ENCODE measurements at regions not wholly inside any gene's neighbourhood (a gene's known extent, or its start where the extent isn't known, plus 50 kb on each side); places are given as distances from the start of the nearest gene placed in this dataset.

- H3K27ac Mint-ChIP-seq = no peak overlapping the region
- no peak for DNase-seq
- no peak for ATAC-seq (replicated peaks)
- no peaks in the 10 kb centered on the region for H3K27me3 Mint-ChIP-seq
- H3K4me3 Mint-ChIP-seq = no peak overlapping the region
- H3K9me3 Mint-ChIP-seq = peaks cover 0 to 2% of the 10 kb centered on the region in 2 donors
- H3K36me3 Mint-ChIP-seq (ENCODE audit: insufficient read depth) = no peaks in the 10 kb centered on the region
- H3K4me1 Mint-ChIP-seq (ENCODE audit: low read depth in 2 of 2) = no peaks in the 10 kb centered on the region
Observed at GRCh38 chr9:1637401-1637800, 377.7 kb upstream of the SMARCA2 start.

- Mint-ChIP-seq H3K27ac (no peak overlapping the region), H3K4me1 (ENCODE audit: low read depth in 2 of 2) (no peaks in the 10 kb centered on the region), H3K4me3 (no peak overlapping the region), H3K27me3 (no peaks in the 10 kb centered on the region), H3K36me3 (ENCODE audit: insufficient read depth) (no peaks in the 10 kb centered on the region), H3K9me3 (peaks cover 0 to 2% of the 10 kb centered on the region in 2 donors)
- ATAC-seq (replicated peaks) = no peak
- DNase-seq = no peak
Observed at GRCh38 chr9:1639166-1639565, 376.0 kb upstream of the SMARCA2 start.

GRCh38 chr9:1647776-1648175, 367.4 kb upstream of the SMARCA2 start:
- Mint-ChIP-seq H3K27me3 (peaks cover 0 to 9% of the 10 kb centered on the region in 2 donors), H3K4me1 (ENCODE audit: low read depth in 2 of 2) (no peaks in the 10 kb centered on the region), H3K36me3 (ENCODE audit: insufficient read depth) (no peaks in the 10 kb centered on the region), H3K9me3 (no peaks in the 10 kb centered on the region), H3K27ac (no peak overlapping the region), H3K4me3 (no peak overlapping the region)
- ATAC-seq (replicated peaks) (no peak), DNase-seq (no peak)

- H3K9me3 Mint-ChIP-seq = no peaks in the 10 kb centered on the region
- no peak overlapping the region for H3K4me3 Mint-ChIP-seq
- peaks cover 4 to 14% of the 10 kb centered on the region in 2 donors for H3K27me3 Mint-ChIP-seq
- ATAC-seq (replicated peaks) (no peak), DNase-seq (no peak)
- H3K36me3 Mint-ChIP-seq (ENCODE audit: insufficient read depth) = no peaks in the 10 kb centered on the region
- H3K4me1 Mint-ChIP-seq (ENCODE audit: low read depth in 2 of 2) = no peaks in the 10 kb centered on the region
- no peak overlapping the region for H3K27ac Mint-ChIP-seq
Observed at GRCh38 chr9:1653282-1653681, 361.9 kb upstream of the SMARCA2 start.

DNA sequence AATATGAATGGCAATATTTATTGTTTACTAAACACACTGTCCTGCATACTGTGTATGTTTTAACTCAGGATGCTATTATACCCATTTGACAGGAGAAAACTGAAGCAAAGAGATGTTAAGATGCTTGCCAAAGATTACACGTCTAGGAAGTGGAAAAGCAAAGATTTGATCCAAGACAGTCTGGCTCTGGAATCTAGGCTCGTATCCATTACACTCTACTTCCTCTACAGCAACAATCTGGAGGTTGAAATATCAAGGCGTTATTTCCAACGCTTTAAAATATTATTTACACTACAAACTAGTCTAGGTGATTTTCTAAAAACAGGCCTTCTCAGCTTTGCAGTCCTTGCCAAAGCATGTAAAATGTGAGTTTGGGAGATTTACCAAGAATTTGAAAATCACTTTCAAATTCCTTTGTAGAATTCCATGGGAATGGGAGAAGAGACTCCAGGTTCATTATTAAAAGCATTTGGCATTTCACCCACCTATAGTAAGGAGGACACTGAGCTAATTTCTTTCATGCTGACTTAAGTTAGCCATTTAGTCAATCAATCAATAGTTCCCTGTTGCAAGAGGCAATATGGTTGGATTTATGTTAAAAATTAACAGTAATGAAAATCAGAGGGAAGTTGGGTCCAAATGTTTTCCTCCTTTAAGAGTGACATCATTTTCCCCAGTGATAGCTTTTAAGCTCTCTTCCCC, 356.3 kb upstream of the SMARCA2 start:
- no peak overlapping the region for H3K4me3 Mint-ChIP-seq
- peaks cover 10 to 23% of the 10 kb centered on the region in 2 donors for H3K27me3 Mint-ChIP-seq
- H3K36me3 Mint-ChIP-seq (ENCODE audit: insufficient read depth) = no peaks in the 10 kb centered on the region
- no peaks in the 10 kb centered on the region for H3K9me3 Mint-ChIP-seq
- ATAC-seq (replicated peaks) (no peak), DNase-seq (no peak)
- no peak overlapping the region for H3K27ac Mint-ChIP-seq
- H3K4me1 Mint-ChIP-seq (ENCODE audit: low read depth in 2 of 2) = no peaks in the 10 kb centered on the region

- Mint-ChIP-seq H3K27me3 (peaks cover 12 to 28% of the 10 kb centered on the region in 2 donors), H3K9me3 (no peaks in the 10 kb centered on the region), H3K27ac (no peak overlapping the region), H3K4me3 (no peak overlapping the region), H3K4me1 (ENCODE audit: low read depth in 2 of 2) (no peaks in the 10 kb centered on the region), H3K36me3 (ENCODE audit: insufficient read depth) (no peaks in the 10 kb centered on the region)
- ATAC-seq (replicated peaks) (no peak), DNase-seq (no peak)
Observed at GRCh38 chr9:1659363-1659690, 355.8 kb upstream of the SMARCA2 start.

- no peak overlapping the region for H3K27ac Mint-ChIP-seq
- H3K36me3 Mint-ChIP-seq (ENCODE audit: insufficient read depth) = no peaks in the 10 kb centered on the region
- H3K4me3 Mint-ChIP-seq = no peak overlapping the region
- no peak for DNase-seq
- no peaks in the 10 kb centered on the region for H3K9me3 Mint-ChIP-seq
- no peaks in the 10 kb centered on the region for H3K4me1 Mint-ChIP-seq (ENCODE audit: low read depth in 2 of 2)
- peaks cover 6 to 8% of the 10 kb centered on the region in 2 donors for H3K27me3 Mint-ChIP-seq
- ATAC-seq (replicated peaks) = no peak
Observed at GRCh38 chr9:1668441-1668840, 346.7 kb upstream of the SMARCA2 start.

DNA sequence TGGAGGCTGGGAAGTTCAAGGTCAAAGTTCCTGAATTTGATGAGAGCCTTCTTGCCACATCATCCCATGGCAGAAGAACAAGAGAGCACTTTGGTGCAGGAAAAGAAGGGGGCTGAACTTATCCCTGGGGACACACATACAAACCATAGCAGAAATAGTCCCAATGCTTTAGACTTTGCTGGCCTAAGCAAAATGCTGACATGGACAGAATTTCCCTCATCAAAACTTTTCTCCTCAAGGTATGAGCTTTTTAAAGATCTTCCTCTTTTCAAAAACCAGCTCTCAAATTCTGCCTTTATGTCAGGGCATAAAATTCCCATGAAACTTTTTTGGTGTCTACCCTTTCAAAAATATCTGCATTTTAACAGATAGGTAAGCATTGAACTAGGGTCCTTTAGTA, 341.8 kb upstream of the SMARCA2 start:
- ATAC-seq (replicated peaks) = no peak
- no peaks in the 10 kb centered on the region for H3K27me3 Mint-ChIP-seq
- DNase-seq = no peak
- no peak overlapping the region for H3K27ac Mint-ChIP-seq
- no peaks in the 10 kb centered on the region for H3K9me3 Mint-ChIP-seq
- H3K4me3 Mint-ChIP-seq = no peak overlapping the region
- no peaks in the 10 kb centered on the region for H3K4me1 Mint-ChIP-seq (ENCODE audit: low read depth in 2 of 2)
- H3K36me3 Mint-ChIP-seq (ENCODE audit: insufficient read depth) = no peaks in the 10 kb centered on the region

DNA sequence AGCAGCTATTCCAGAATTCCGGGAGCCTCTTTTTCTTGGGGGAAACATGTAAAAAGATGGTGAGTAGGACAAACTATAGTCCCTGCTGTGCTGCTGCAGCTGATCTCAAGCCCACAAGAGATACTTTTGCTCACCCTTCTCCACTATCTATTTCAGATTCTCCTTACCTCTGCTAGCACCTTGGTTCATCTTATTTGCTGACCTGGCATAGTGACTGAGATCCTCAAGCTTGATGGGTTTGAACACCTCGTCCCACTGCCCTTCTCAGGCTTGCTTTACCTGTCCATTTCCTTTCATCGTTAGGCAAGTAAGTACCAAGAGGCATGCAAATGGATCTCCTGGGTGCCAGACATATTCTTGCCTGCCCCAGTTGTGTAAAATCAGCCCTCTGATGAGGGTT, 338.4 kb upstream of the SMARCA2 start:
- Mint-ChIP-seq H3K27me3 (no peaks in the 10 kb centered on the region), H3K9me3 (no peaks in the 10 kb centered on the region), H3K27ac (no peak overlapping the region), H3K4me1 (ENCODE audit: low read depth in 2 of 2) (no peaks in the 10 kb centered on the region), H3K36me3 (ENCODE audit: insufficient read depth) (no peaks in the 10 kb centered on the region), H3K4me3 (no peak overlapping the region)
- DNase-seq = no peak
- no peak for ATAC-seq (replicated peaks)

GRCh38 chr9:1683951-1684350, 331.2 kb upstream of the SMARCA2 start:
- Mint-ChIP-seq H3K36me3 (ENCODE audit: insufficient read depth) (no peaks in the 10 kb centered on the region), H3K4me3 (no peak overlapping the region), H3K27ac (no peak overlapping the region), H3K27me3 (peaks cover 11 to 35% of the 10 kb centered on the region in 2 donors), H3K9me3 (no peaks in the 10 kb centered on the region), H3K4me1 (ENCODE audit: low read depth in 2 of 2) (no peaks in the 10 kb centered on the region)
- DNase-seq = no peak
- no peak for ATAC-seq (replicated peaks)

GRCh38 chr9:1698991-1699390, 316.2 kb upstream of the SMARCA2 start:
- Mint-ChIP-seq H3K27me3 (peaks cover 34 to 41% of the 10 kb centered on the region in 2 donors), H3K36me3 (ENCODE audit: insufficient read depth) (no peaks in the 10 kb centered on the region), H3K4me1 (ENCODE audit: low read depth in 2 of 2) (no peaks in the 10 kb centered on the region), H3K4me3 (no peak overlapping the region), H3K27ac (no peak overlapping the region), H3K9me3 (no peaks in the 10 kb centered on the region)
- no peak for DNase-seq
- no peak for ATAC-seq (replicated peaks)

DNA sequence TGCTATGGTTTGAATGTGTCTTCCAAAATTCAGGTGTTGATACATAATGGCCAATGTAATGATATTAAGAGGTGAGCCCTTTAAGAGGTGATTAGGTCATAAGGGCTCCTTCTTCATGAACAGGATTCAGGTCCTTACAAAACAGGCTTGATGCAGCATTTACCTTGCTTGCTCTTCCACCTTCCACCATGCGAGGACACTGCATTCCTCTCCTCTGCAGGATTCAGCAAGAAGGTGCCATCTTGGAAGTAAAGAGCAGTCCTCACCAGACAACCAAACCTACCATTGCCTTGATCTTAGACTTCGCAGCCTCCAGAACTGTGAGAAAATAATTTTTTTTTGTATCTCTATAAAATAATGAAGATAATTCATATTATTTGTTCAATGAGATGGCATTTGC, 314.0 kb upstream of the SMARCA2 start:
- H3K4me1 Mint-ChIP-seq (ENCODE audit: low read depth in 2 of 2) = no peaks in the 10 kb centered on the region
- H3K4me3 Mint-ChIP-seq = no peak overlapping the region
- H3K27ac Mint-ChIP-seq = no peak overlapping the region
- ATAC-seq (replicated peaks) = no peak
- peaks cover 34 to 42% of the 10 kb centered on the region in 2 donors for H3K27me3 Mint-ChIP-seq
- H3K36me3 Mint-ChIP-seq (ENCODE audit: insufficient read depth) = no peaks in the 10 kb centered on the region
- no peak for DNase-seq
- H3K9me3 Mint-ChIP-seq = no peaks in the 10 kb centered on the region

GRCh38 chr9:1702701-1703100, 312.4 kb upstream of the SMARCA2 start:
- no peak overlapping the region for H3K27ac Mint-ChIP-seq
- H3K4me1 Mint-ChIP-seq (ENCODE audit: low read depth in 2 of 2) = no peaks in the 10 kb centered on the region
- H3K4me3 Mint-ChIP-seq = no peak overlapping the region
- peaks cover 46 to 48% of the 10 kb centered on the region in 2 donors for H3K27me3 Mint-ChIP-seq
- no peaks in the 10 kb centered on the region for H3K9me3 Mint-ChIP-seq
- no peak for ATAC-seq (replicated peaks)
- no peak for DNase-seq
- H3K36me3 Mint-ChIP-seq (ENCODE audit: insufficient read depth) = no peaks in the 10 kb centered on the region

- peaks cover 22 to 40% of the 10 kb centered on the region in 2 donors for H3K27me3 Mint-ChIP-seq
- H3K4me1 Mint-ChIP-seq (ENCODE audit: low read depth in 2 of 2) = no peaks in the 10 kb centered on the region
- no peaks in the 10 kb centered on the region for H3K9me3 Mint-ChIP-seq
- H3K27ac Mint-ChIP-seq = no peak overlapping the region
- no peaks in the 10 kb centered on the region for H3K36me3 Mint-ChIP-seq (ENCODE audit: insufficient read depth)
- ATAC-seq (replicated peaks) = no peak
- no peak for DNase-seq
- no peak overlapping the region for H3K4me3 Mint-ChIP-seq
Observed at GRCh38 chr9:1707291-1707690, 307.9 kb upstream of the SMARCA2 start.

- Mint-ChIP-seq H3K27ac (no peak overlapping the region), H3K4me1 (ENCODE audit: low read depth in 2 of 2) (no peaks in the 10 kb centered on the region), H3K9me3 (no peaks in the 10 kb centered on the region), H3K36me3 (ENCODE audit: insufficient read depth) (no peaks in the 10 kb centered on the region), H3K4me3 (no peak overlapping the region), H3K27me3 (peaks cover 15 to 35% of the 10 kb centered on the region in 2 donors)
- DNase-seq (no peak), ATAC-seq (replicated peaks) (no peak)
Observed at GRCh38 chr9:1708219-1708618, 306.9 kb upstream of the SMARCA2 start.

Measured in effector memory CD8-positive, alpha-beta T cell (primary cell).